ENCODE measurements at regions not wholly inside any gene's neighbourhood (a gene's known extent, or its start where the extent isn't known, plus 50 kb on each side); places are given as distances from the start of the nearest gene placed in this dataset.
A peak's percentile ranks its signal among the peaks of the same experiment; 100 is the strongest.

DNA sequence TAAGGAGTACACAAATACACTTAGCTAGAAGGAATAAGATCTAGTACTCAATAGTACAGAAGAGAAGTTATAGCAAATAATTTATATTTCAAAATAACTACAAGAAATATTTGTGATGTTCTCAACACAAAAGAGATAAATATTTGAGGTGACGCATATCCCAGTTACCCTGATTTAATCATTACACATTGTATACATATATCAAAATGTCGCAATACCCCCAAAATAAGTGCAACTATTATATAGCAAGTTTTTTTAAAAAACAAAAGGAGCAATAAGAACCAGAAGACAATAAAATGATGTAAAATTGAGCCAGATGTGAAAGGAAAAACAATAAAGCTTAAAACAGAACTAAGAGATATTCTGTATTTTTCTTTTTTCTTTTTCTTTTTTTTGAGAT, 59.3 kb upstream of the KIAA1217 start:
- H3K9me3 ChIP-seq (ENCODE audit: control insufficient read depth, low read length): no peaks in the 10 kb centered on the region
- no peak overlapping the region for H3K4ac ChIP-seq (ENCODE audit: low read depth in 1 of 2, low read length in 2 of 2)
- H4K91ac ChIP-seq (ENCODE audit: low read length): no peak overlapping the region
- H2BK12ac ChIP-seq (ENCODE audit: low read length in 2 of 2): no peak overlapping the region
- no peaks in the 10 kb centered on the region for H3K4me1 ChIP-seq (ENCODE audit: control insufficient read depth, insufficient read depth, low read depth, low read length)
- no peak overlapping the region for H4K8ac ChIP-seq (ENCODE audit: low read length)
- no peak overlapping the region for H3K4me2 ChIP-seq (ENCODE audit: low read length, poor library complexity, severe bottlenecking)
- H3K79me1 ChIP-seq (replicated peaks; ENCODE audit: low read length, poor library complexity, severe bottlenecking): no peaks in the 10 kb centered on the region
- no peaks in the 10 kb centered on the region for H3K36me3 ChIP-seq (ENCODE audit: control insufficient read depth in 1 of 2, insufficient read depth in 2 of 2, low read depth in 1 of 2, low read length in 2 of 2)
- no peak overlapping the region for H2BK5ac ChIP-seq (ENCODE audit: low read depth, low read length, poor library complexity, severe bottlenecking)
- H3K18ac ChIP-seq (ENCODE audit: low read depth in 1 of 2, low read length in 2 of 2): no peak overlapping the region
- no peak overlapping the region for H3K4me3 ChIP-seq (ENCODE audit: insufficient read depth in 1 of 2, low read depth in 1 of 2, low read length in 2 of 2)
- no peak overlapping the region for H3K27ac ChIP-seq (ENCODE audit: low read length, poor library complexity, severe bottlenecking)
- H3K27me3 ChIP-seq (ENCODE audit: control insufficient read depth in 1 of 2, insufficient read depth in 1 of 2, low read length in 2 of 2): no peaks in the 10 kb centered on the region
- no peak overlapping the region for H2BK15ac ChIP-seq (ENCODE audit: low read depth, poor library complexity, severe bottlenecking)
- H3K14ac ChIP-seq (ENCODE audit: low read length in 2 of 2): no peak overlapping the region
- H3K9ac ChIP-seq (ENCODE audit: low read length): no peak overlapping the region
- no peak overlapping the region for H2AK5ac ChIP-seq (ENCODE audit: low read length, severe bottlenecking)
- WGBS: no CpG with 5 or more reads among the region's 2 CpGs
- H3K23ac ChIP-seq (ENCODE audit: low read length in 2 of 2): no peak overlapping the region
- H2AFZ ChIP-seq (ENCODE audit: low read depth, low read length): no peak overlapping the region
- no peak for DNase-seq
- no peak overlapping the region for H2BK120ac ChIP-seq (ENCODE audit: low read depth, low read length)

DNA sequence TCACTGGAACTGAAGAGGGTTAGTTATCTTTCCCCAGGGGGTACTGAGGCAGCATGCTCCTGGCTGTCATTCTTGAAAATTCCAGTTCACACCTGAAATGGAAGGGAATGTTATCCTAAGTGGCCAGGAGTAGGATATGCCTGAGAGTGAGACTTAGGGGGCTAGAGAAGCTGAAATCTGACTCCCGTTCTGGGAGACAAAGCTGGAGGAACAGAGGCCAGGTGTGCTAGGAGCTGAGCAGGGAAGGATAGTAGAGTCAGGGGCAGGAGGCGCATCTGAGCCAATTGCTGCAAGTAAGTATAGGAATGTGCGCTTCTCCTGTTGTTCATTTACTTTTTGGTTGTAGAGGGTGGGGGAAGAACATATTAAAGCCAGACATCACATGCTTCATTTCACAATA, 58.1 kb upstream of the KIAA1217 start:
- no peak overlapping the region for H3K4me3 ChIP-seq (ENCODE audit: insufficient read depth in 1 of 2, low read depth in 1 of 2, low read length in 2 of 2)
- no peak overlapping the region for H2BK15ac ChIP-seq (ENCODE audit: low read depth, poor library complexity, severe bottlenecking)
- H2AFZ ChIP-seq (ENCODE audit: low read depth, low read length): no peak overlapping the region
- H3K4me2 ChIP-seq (ENCODE audit: low read length, poor library complexity, severe bottlenecking): no peak overlapping the region
- no peaks in the 10 kb centered on the region for H3K27me3 ChIP-seq (ENCODE audit: control insufficient read depth in 1 of 2, insufficient read depth in 1 of 2, low read length in 2 of 2)
- H3K18ac ChIP-seq (ENCODE audit: low read depth in 1 of 2, low read length in 2 of 2): no peak overlapping the region
- no peaks in the 10 kb centered on the region for H3K4me1 ChIP-seq (ENCODE audit: control insufficient read depth, insufficient read depth, low read depth, low read length)
- H2BK12ac ChIP-seq (ENCODE audit: low read length in 2 of 2): no peak overlapping the region
- no peak overlapping the region for H3K9ac ChIP-seq (ENCODE audit: low read length)
- H3K27ac ChIP-seq (ENCODE audit: low read length, poor library complexity, severe bottlenecking): no peak overlapping the region
- 71% methylated on average over 1 of the region's 3 CpGs for WGBS
- no peak overlapping the region for H2BK120ac ChIP-seq (ENCODE audit: low read depth, low read length)
- DNase-seq: no peak
- no peak overlapping the region for H3K23ac ChIP-seq (ENCODE audit: low read length in 2 of 2)
- H3K14ac ChIP-seq (ENCODE audit: low read length in 2 of 2): no peak overlapping the region
- no peak overlapping the region for H3K4ac ChIP-seq (ENCODE audit: low read depth in 1 of 2, low read length in 2 of 2)
- H3K36me3 ChIP-seq (ENCODE audit: control insufficient read depth in 1 of 2, insufficient read depth in 2 of 2, low read depth in 1 of 2, low read length in 2 of 2): no peaks in the 10 kb centered on the region
- no peak overlapping the region for H2BK5ac ChIP-seq (ENCODE audit: low read depth, low read length, poor library complexity, severe bottlenecking)
- H4K91ac ChIP-seq (ENCODE audit: low read length): no peak overlapping the region
- H2AK5ac ChIP-seq (ENCODE audit: low read length, severe bottlenecking): no peak overlapping the region
- H4K8ac ChIP-seq (ENCODE audit: low read length): no peak overlapping the region
- H3K79me1 ChIP-seq (replicated peaks; ENCODE audit: low read length, poor library complexity, severe bottlenecking): no peaks in the 10 kb centered on the region
- H3K9me3 ChIP-seq (ENCODE audit: control insufficient read depth, low read length): no peaks in the 10 kb centered on the region

DNA sequence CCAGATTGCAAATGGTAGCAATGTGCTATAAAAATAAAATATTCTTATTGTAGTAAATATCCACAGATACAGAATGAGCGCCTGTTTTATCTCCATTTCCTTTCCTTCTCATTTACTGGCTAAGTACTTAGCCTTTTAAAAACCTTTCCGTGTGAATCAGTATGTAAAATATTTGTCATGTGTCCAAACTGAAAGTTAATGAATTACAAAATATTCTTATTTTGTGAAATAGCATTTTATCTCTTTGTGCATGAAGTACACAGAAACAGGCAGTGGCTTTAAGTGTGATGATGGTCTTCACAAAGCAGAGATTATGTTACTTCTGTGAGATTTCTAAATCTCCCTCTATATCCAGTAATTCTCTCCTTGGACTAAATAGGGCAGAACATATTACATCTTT, 56.7 kb upstream of the KIAA1217 start:
- H3K9me3 ChIP-seq (ENCODE audit: control insufficient read depth, low read length): no peaks in the 10 kb centered on the region
- H3K79me1 ChIP-seq (replicated peaks; ENCODE audit: low read length, poor library complexity, severe bottlenecking): no peaks in the 10 kb centered on the region
- no peaks in the 10 kb centered on the region for H3K27me3 ChIP-seq (ENCODE audit: control insufficient read depth in 1 of 2, insufficient read depth in 1 of 2, low read length in 2 of 2)
- H3K4me2 ChIP-seq (ENCODE audit: low read length, poor library complexity, severe bottlenecking): no peak overlapping the region
- no peak overlapping the region for H3K27ac ChIP-seq (ENCODE audit: low read length, poor library complexity, severe bottlenecking)
- DNase-seq: no peak
- H2AFZ ChIP-seq (ENCODE audit: low read depth, low read length): no peak overlapping the region
- H3K36me3 ChIP-seq (ENCODE audit: control insufficient read depth in 1 of 2, insufficient read depth in 2 of 2, low read depth in 1 of 2, low read length in 2 of 2): no peaks in the 10 kb centered on the region
- H3K18ac ChIP-seq (ENCODE audit: low read depth in 1 of 2, low read length in 2 of 2): no peak overlapping the region
- no peak overlapping the region for H3K23ac ChIP-seq (ENCODE audit: low read length in 2 of 2)
- no peak overlapping the region for H4K91ac ChIP-seq (ENCODE audit: low read length)
- H3K4me3 ChIP-seq (ENCODE audit: insufficient read depth in 1 of 2, low read depth in 1 of 2, low read length in 2 of 2): no peak overlapping the region
- H2BK5ac ChIP-seq (ENCODE audit: low read depth, low read length, poor library complexity, severe bottlenecking): no peak overlapping the region
- no peak overlapping the region for H2AK5ac ChIP-seq (ENCODE audit: low read length, severe bottlenecking)
- no peak overlapping the region for H4K8ac ChIP-seq (ENCODE audit: low read length)
- no peak overlapping the region for H3K14ac ChIP-seq (ENCODE audit: low read length in 2 of 2)
- H2BK15ac ChIP-seq (ENCODE audit: low read depth, poor library complexity, severe bottlenecking): no peak overlapping the region
- H2BK12ac ChIP-seq (ENCODE audit: low read length in 2 of 2): no peak overlapping the region
- no peak overlapping the region for H3K9ac ChIP-seq (ENCODE audit: low read length)
- H3K4me1 ChIP-seq (ENCODE audit: control insufficient read depth, insufficient read depth, low read depth, low read length): no peaks in the 10 kb centered on the region
- WGBS: no CpG with 5 or more reads among the region's 2 CpGs
- no peak overlapping the region for H3K4ac ChIP-seq (ENCODE audit: low read depth in 1 of 2, low read length in 2 of 2)
- no peak overlapping the region for H2BK120ac ChIP-seq (ENCODE audit: low read depth, low read length)

DNA sequence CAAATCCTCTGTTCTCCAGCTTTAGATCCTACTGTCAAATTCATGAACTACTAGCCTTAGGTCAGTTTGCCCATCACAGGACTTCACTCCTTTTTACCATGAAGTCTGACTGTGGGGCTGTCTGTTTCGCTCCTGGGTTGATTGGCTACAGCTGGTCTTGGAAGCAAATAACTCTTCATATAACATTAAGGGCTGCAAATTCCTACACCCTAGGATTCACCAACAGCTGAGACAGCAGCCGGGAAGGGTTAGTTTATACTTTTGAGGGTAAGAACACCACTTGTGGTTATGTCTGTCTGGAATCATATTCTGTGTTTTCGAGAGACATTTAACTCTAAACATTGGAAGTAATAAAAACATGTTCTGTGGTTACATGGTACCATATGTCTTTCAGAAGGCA, 55.9 kb upstream of the KIAA1217 start:
- Histone ChIP-seq H4K91ac (ENCODE audit: low read length) (no peak overlapping the region), H3K4ac (ENCODE audit: low read depth in 1 of 2, low read length in 2 of 2) (no peak overlapping the region), H2AK5ac (ENCODE audit: low read length, severe bottlenecking) (no peak overlapping the region), H2BK15ac (ENCODE audit: low read depth, poor library complexity, severe bottlenecking) (no peak overlapping the region), H3K18ac (ENCODE audit: low read depth in 1 of 2, low read length in 2 of 2) (no peak overlapping the region), H3K4me2 (ENCODE audit: low read length, poor library complexity, severe bottlenecking) (no peak overlapping the region), H3K23ac (ENCODE audit: low read length in 2 of 2) (no peak overlapping the region), H3K36me3 (ENCODE audit: control insufficient read depth in 1 of 2, insufficient read depth in 2 of 2, low read depth in 1 of 2, low read length in 2 of 2) (no peaks in the 10 kb centered on the region), H2AFZ (ENCODE audit: low read depth, low read length) (no peak overlapping the region), H2BK120ac (ENCODE audit: low read depth, low read length) (no peak overlapping the region), H3K9ac (ENCODE audit: low read length) (no peak overlapping the region), H4K8ac (ENCODE audit: low read length) (no peak overlapping the region), H3K9me3 (ENCODE audit: control insufficient read depth, low read length) (peaks cover 4% of the 10 kb centered on the region), H3K4me3 (ENCODE audit: insufficient read depth in 1 of 2, low read depth in 1 of 2, low read length in 2 of 2) (no peak overlapping the region), H3K4me1 (ENCODE audit: control insufficient read depth, insufficient read depth, low read depth, low read length) (no peaks in the 10 kb centered on the region), H2BK12ac (ENCODE audit: low read length in 2 of 2) (no peak overlapping the region), H3K27ac (ENCODE audit: low read length, poor library complexity, severe bottlenecking) (no peak overlapping the region), H3K79me1 (replicated peaks; ENCODE audit: low read length, poor library complexity, severe bottlenecking) (no peaks in the 10 kb centered on the region), H3K14ac (ENCODE audit: low read length in 2 of 2) (no peak overlapping the region), H2BK5ac (ENCODE audit: low read depth, low read length, poor library complexity, severe bottlenecking) (no peak overlapping the region), H3K27me3 (ENCODE audit: control insufficient read depth in 1 of 2, insufficient read depth in 1 of 2, low read length in 2 of 2) (no peaks in the 10 kb centered on the region)
- WGBS: 0% methylated on average over 1 of the region's 3 CpGs
- peak; percentile 25 for DNase-seq
